ENCODE measurements at regions not wholly inside any gene's neighbourhood (a gene's known extent, or its start where the extent isn't known, plus 50 kb on each side); places are given as distances from the start of the nearest gene placed in this dataset.

DNA sequence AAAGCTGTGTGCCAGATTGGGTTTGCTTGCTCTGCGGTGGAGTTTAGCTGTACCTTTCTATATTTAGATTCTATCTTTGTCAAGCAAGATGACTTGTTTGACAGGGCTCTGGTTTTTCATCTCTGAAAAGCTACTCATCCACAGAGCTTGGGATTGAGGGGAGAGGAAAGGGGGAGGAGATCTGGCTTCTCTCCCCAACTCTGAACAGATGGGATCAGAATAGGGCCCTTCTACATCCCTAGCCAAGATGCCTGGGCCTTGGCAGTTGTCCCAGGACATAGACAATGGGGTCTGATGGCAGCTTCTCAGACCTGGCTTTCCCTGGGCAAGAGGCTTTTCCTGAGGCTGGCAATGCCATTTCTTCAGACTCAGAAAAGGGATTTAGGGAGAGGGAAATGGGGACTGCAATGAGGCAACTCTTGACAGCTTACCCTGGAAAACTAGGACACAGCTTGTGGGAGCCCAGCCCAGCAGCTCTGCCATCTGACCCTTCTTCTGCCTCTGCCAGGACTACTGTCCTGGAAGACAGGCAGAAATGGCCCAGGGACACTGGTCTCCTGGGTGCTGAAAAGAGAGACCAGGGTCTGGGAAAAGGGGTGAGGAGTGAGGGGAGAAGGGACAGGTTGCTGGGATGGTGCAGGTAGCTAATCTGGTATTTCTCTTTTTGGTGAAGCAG, 50.2 kb upstream of the ASTN2 start:
- ATAC-seq (ENCODE audit: insufficient read depth, low read depth) (no peak), DNase-seq (no peak)
- TF ChIP-seq EZH2 (IDR thresholded peaks at IDR 0.05; ENCODE audit: borderline replicate concordance, low read depth, low read length, severe bottlenecking) (no peak), CTCF (IDR thresholded peaks at IDR 0.05; ENCODE audit: borderline replicate concordance, extremely low read depth, low read length, poor library complexity, severe bottlenecking) (no peak)
- Histone ChIP-seq H3K27me3 (ENCODE audit: insufficient read depth, low read length, poor library complexity) (no peaks in the 10 kb centered on the region), H3K9ac (ENCODE audit: low read depth, low read length) (no peak overlapping the region), H4K20me1 (ENCODE audit: insufficient read depth, low read length) (no peaks in the 10 kb centered on the region), H3K36me3 (ENCODE audit: insufficient read depth, low read length) (no peaks in the 10 kb centered on the region), H3K79me2 (ENCODE audit: insufficient read depth, low read length) (no peaks in the 10 kb centered on the region), H2AFZ (ENCODE audit: low read depth, low read length) (no peak overlapping the region), H3K4me3 (ENCODE audit: low read depth in 1 of 2, low read length in 2 of 2) (no peak overlapping the region), H3K4me1 (ENCODE audit: insufficient read depth, low read length) (no peaks in the 10 kb centered on the region), H3K9me3 (ENCODE audit: insufficient read depth, low read length, severe bottlenecking) (no peaks in the 10 kb centered on the region), H3K27ac (ENCODE audit: low read length) (no peak overlapping the region), H3K4me2 (ENCODE audit: insufficient read depth, low read length) (no peak overlapping the region)
